GM23338 (cell line): ENCODE measurements at regions not wholly inside any gene's neighbourhood (a gene's known extent, or its start where the extent isn't known, plus 50 kb on each side); places are given as distances from the start of the nearest gene placed in this dataset.

ENCODE experiments used
- ATAC-seq: fragments of 200-7000 bp; cut with Tn5 transposase; 3 replicates; pipeline ENCODE4 v1.9.1; 2020
- DNase-seq: peaks from one replicate; pipeline ENCODE4 v3.0.0-alpha.2; 2015; ENCODE audit warnings: low spot score
- H2AFZ ChIP-seq: fragments of 200-600 bp; sonication (generic); 2 replicates; pipeline ENCODE4 v1.8.0; 2016; ENCODE audit warnings: antibody characterized with exemption, mild to moderate bottlenecking, moderate library complexity
- H3F3A ChIP-seq: fragments of 200-600 bp; sonication (generic); replicated peaks from 2 replicates; pipeline ENCODE4 v1.8.0; 2017; ENCODE audit warnings: antibody characterized with exemption, mixed run types, low read depth
- H3K27ac ChIP-seq: fragments of 200-600 bp; sonication (generic); 2 replicates; pipeline ENCODE4 v1.6.1; 2016; ENCODE audit warnings: low read depth
- H3K27me3 ChIP-seq: fragments of 200-600 bp; sonication (generic); 2 replicates; pipeline ENCODE4 v1.8.0; 2016; ENCODE audit warnings: mild to moderate bottlenecking, mixed run types, moderate library complexity; ENCODE audit not compliant: insufficient read depth
- H3K36me3 ChIP-seq: fragments of 200-600 bp; sonication (generic); 2 replicates; pipeline ENCODE4 v1.8.0; 2016; ENCODE audit warnings: mild to moderate bottlenecking; ENCODE audit not compliant: insufficient read depth
- H3K4me1 ChIP-seq: fragments of 200-600 bp; sonication (generic); 2 replicates; pipeline ENCODE4 v1.8.0; 2016; ENCODE audit warnings: mild to moderate bottlenecking, moderate library complexity; ENCODE audit not compliant: insufficient read depth
- H3K4me2 ChIP-seq: fragments of 200-600 bp; sonication (generic); 2 replicates; pipeline ENCODE4 v1.7.1; 2017; ENCODE audit warnings: mixed run types
- H3K4me3 ChIP-seq: fragments of 200-600 bp; sonication (generic); 2 replicates; pipeline ENCODE4 v1.6.1; 2016; ENCODE audit warnings: mixed run types
- H3K79me2 ChIP-seq: fragments of 200-600 bp; sonication (generic); replicated peaks from 2 replicates; pipeline ENCODE4 v1.8.0; 2017; ENCODE audit warnings: mild to moderate bottlenecking; ENCODE audit not compliant: insufficient read depth
- H3K9me2 ChIP-seq: fragments of 200-600 bp; sonication (generic); 2 replicates; pipeline ENCODE4 v1.8.0; 2017; ENCODE audit not compliant: insufficient read depth
- H4K20me1 ChIP-seq: fragments of 200-600 bp; sonication (generic); replicated peaks from 2 replicates; pipeline ENCODE4 v1.8.0; 2017; ENCODE audit warnings: mild to moderate bottlenecking; ENCODE audit not compliant: insufficient read depth
- H3K27ac Mint-ChIP-seq: 2 replicates; pipeline ENCODE4 v1.8.0; 2020; ENCODE audit warnings: inconsistent platforms, mild to moderate bottlenecking, moderate library complexity, mixed read lengths
- H3K27me3 Mint-ChIP-seq: 3 replicates; pipeline ENCODE4 v1.8.0; 2022; ENCODE audit warnings: low read depth, mild to moderate bottlenecking, moderate library complexity, mixed read lengths, inconsistent platforms; ENCODE audit not compliant: insufficient read depth, poor library complexity
- H3K36me3 Mint-ChIP-seq: 3 replicates; pipeline ENCODE4 v1.8.0; 2021; ENCODE audit warnings: low read depth, mild to moderate bottlenecking, inconsistent platforms, moderate library complexity, mixed read lengths
- H3K4me1 Mint-ChIP-seq: 3 replicates; pipeline ENCODE4 v1.8.0; 2020; ENCODE audit warnings: mild to moderate bottlenecking, inconsistent platforms, mixed read lengths
- H3K4me3 Mint-ChIP-seq: 3 replicates; pipeline ENCODE4 v1.8.0; 2021; ENCODE audit warnings: moderate library complexity, mild to moderate bottlenecking, inconsistent platforms, mixed read lengths
- H3K9me3 Mint-ChIP-seq: 3 replicates; pipeline ENCODE4 v1.8.0; 2020; ENCODE audit warnings: moderate library complexity, mild to moderate bottlenecking, inconsistent platforms, mixed read lengths
- ETS1 ChIP-seq: IDR thresholded peaks from 2 replicates; pipeline ENCODE4 v1.6.1; 2016; ENCODE audit warnings: antibody characterized with exemption
- JUNB ChIP-seq: IDR thresholded peaks from one replicate; pipeline ENCODE4 v1.6.1; 2016; ENCODE audit warnings: antibody characterized with exemption; ENCODE audit not compliant: unreplicated experiment
- POLR2AphosphoS5 ChIP-seq: IDR thresholded peaks from 2 replicates; pipeline ENCODE4 v1.6.1; 2016; ENCODE audit warnings: antibody characterized with exemption, low read depth
- ZNF114 ChIP-seq: fragments of 250-450 bp; sonication (Bioruptor Pico); IDR thresholded peaks from 2 replicates; pipeline ENCODE4 v1.5.0; 2020; ENCODE audit warnings: mild to moderate bottlenecking, moderate library complexity
- ZNF462 ChIP-seq: fragments of 250-450 bp; sonication (Bioruptor Pico); IDR thresholded peaks from 2 replicates; pipeline ENCODE4 v1.5.0; 2020; ENCODE audit warnings: mild to moderate bottlenecking, moderate library complexity

DNA sequence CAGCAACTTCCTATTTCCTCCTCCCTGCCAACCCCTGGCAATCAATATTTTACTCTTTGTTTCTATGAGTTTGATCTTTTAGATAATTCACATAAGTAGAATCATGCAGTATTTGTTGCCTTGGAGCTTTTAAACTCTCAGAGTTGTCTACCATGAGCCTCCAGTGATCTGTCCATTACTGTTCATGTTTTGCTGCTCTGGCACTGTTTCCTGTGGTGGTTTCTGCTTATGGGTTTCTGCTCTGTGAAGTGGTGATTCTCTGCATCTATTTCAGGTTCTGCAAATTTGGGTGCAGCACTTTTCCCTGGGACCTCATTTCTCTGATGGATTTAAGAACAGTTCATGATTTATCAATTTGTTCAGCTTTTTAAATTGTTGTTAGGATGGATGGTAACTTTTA lies 908.1 kb upstream of the FANCL start:
- no peak overlapping the region for H3K4me3 Mint-ChIP-seq
- ATAC-seq = no peak
- DNase-seq = no peak
- Histone ChIP-seq H3K36me3 (no peaks in the 10 kb centered on the region), H3K27me3 (no peaks in the 10 kb centered on the region), H3K27ac (no peak overlapping the region), H3K4me3 (no peak overlapping the region), H3K4me1 (no peaks in the 10 kb centered on the region), H2AFZ (no peak overlapping the region), H3K4me2 (no peak overlapping the region), H3F3A (no peaks in the 10 kb centered on the region), H4K20me1 (no peaks in the 10 kb centered on the region), H3K79me2 (no peaks in the 10 kb centered on the region), H3K9me2 (peaks cover 11% of the 10 kb centered on the region; the same call in 1 of the 2 replicates)
- TF ChIP-seq ZNF462 (CRISPR knock-in tag) = no peak
- H3K27ac Mint-ChIP-seq = no peak overlapping the region
- H3K27me3 Mint-ChIP-seq = peaks cover 2% of the 10 kb centered on the region
- no peaks in the 10 kb centered on the region for H3K36me3 Mint-ChIP-seq
- H3K9me3 Mint-ChIP-seq = no peaks in the 10 kb centered on the region
- H3K4me1 Mint-ChIP-seq = peaks cover 10% of the 10 kb centered on the region; the same call in 2 of the 3 replicates

GRCh38 chr2:59112258-59112657 lies 871.1 kb upstream of the FANCL start:
- H3K4me2 ChIP-seq = no peak overlapping the region
- H3K4me3 ChIP-seq = no peak overlapping the region
- no peak overlapping the region for H2AFZ ChIP-seq
- Mint-ChIP-seq H3K27ac (no peak overlapping the region), H3K36me3 (no peaks in the 10 kb centered on the region), H3K9me3 (no peaks in the 10 kb centered on the region), H3K4me3 (no peak overlapping the region), H3K27me3 (peaks cover 2% of the 10 kb centered on the region), H3K4me1 (no peaks in the 10 kb centered on the region)
- 0 out of 2 replicates have a peak, but pooled peaks cover 5% of the 10 kb centered on the region for H3K9me2 ChIP-seq
- no peak for TF ChIP-seq POLR2AphosphoS5
- TF ChIP-seq ZNF114 = no peak
- TF ChIP-seq JUNB = no peak
- no peak for TF ChIP-seq ZNF462 (CRISPR knock-in tag)
- no peak for TF ChIP-seq ETS1
- H3K36me3 ChIP-seq = no peaks in the 10 kb centered on the region
- no peak overlapping the region for H3K27ac ChIP-seq
- no peak for DNase-seq
- H3K79me2 ChIP-seq = no peaks in the 10 kb centered on the region
- ATAC-seq = no peak
- no peaks in the 10 kb centered on the region for H3F3A ChIP-seq
- H4K20me1 ChIP-seq = no peaks in the 10 kb centered on the region
- H3K4me1 ChIP-seq = no peaks in the 10 kb centered on the region
- H3K27me3 ChIP-seq = no peaks in the 10 kb centered on the region
